CD14-positive monocyte (primary cell): ENCODE measurements at regions not wholly inside any gene's neighbourhood (a gene's known extent, or its start where the extent isn't known, plus 50 kb on each side); places are given as distances from the start of the nearest gene placed in this dataset.

Experiments used
- DNase-seq, 3 donors: peaks; one replicate each; pipeline ENCODE4 v3.0.0-alpha.2; 2011 to 2022
- H2AFZ ChIP-seq: 2 replicates; pipeline ENCODE4 v1.6.0; 2012; ENCODE audit warnings: mild to moderate bottlenecking, low read depth, low read length, inconsistent platforms; ENCODE audit not compliant: insufficient read depth, poor library complexity, severe bottlenecking
- H3K27ac ChIP-seq, 2 donors: 1 replicate in 1 of 2; 2 replicates in 1 of 2; pipeline ENCODE4 v1.5.1; 2012 to 2013; ENCODE audit warnings: low read length in 2 of 2, control low read depth in 1 of 2, inconsistent platforms in 1 of 2, low read depth in 1 of 2, mild to moderate bottlenecking in 1 of 2
- H3K27me3 ChIP-seq, 2 donors: one replicate each; pipeline versions ENCODE4 v1.6.0 to v1.6.1; 2011 to 2013; ENCODE audit warnings: low read length in 2 of 2; ENCODE audit not compliant: control insufficient read depth in 2 of 2, insufficient read depth in 2 of 2
- H3K36me3 ChIP-seq, 2 donors: replicated peaks in 1 of 2; 1 replicate in 1 of 2; 2 replicates in 1 of 2; pipeline versions ENCODE4 v1.5.1 to v1.6.1; 2012 to 2013; ENCODE audit warnings: low read length in 2 of 2, control low read depth in 1 of 2, inconsistent platforms in 1 of 2, mild to moderate bottlenecking in 1 of 2; ENCODE audit not compliant: insufficient read depth in 2 of 2, control insufficient read depth in 1 of 2
- H3K4me1 ChIP-seq, 2 donors: 1 replicate in 1 of 2; 2 replicates in 1 of 2; pipeline versions ENCODE4 v1.5.1 to v1.6.1; 2012 to 2013; ENCODE audit warnings: low read length in 2 of 2, control low read depth in 1 of 2, inconsistent platforms in 1 of 2, mild to moderate bottlenecking in 1 of 2, moderate library complexity in 1 of 2; ENCODE audit not compliant: insufficient read depth in 2 of 2, control insufficient read depth in 1 of 2
- H3K4me2 ChIP-seq: replicated peaks from 2 replicates; pipeline ENCODE3; 2012; ENCODE audit warnings: low read length, moderate library complexity, mild to moderate bottlenecking; ENCODE audit not compliant: poor library complexity, severe bottlenecking; ENCODE audit errors: extremely low read depth
- H3K4me3 ChIP-seq, 3 experiments: fragments of 200-600 bp in 1 of 3; sonication (generic) in 1 of 3; replicated peaks in 1 of 3; 1 replicate in 2 of 3; 2 replicates in 1 of 3; pipeline ENCODE4 v1.5.1; 2011 to 2013; ENCODE audit warnings: low read length in 3 of 3, mild to moderate bottlenecking in 3 of 3, control low read depth in 2 of 3, low read depth in 2 of 3, inconsistent platforms in 1 of 3, moderate library complexity in 1 of 3
- H3K79me2 ChIP-seq: 2 replicates; pipeline ENCODE4 v1.6.0; 2012; ENCODE audit warnings: mild to moderate bottlenecking, control low read depth, inconsistent platforms, low read length, moderate library complexity; ENCODE audit not compliant: insufficient read depth
- H3K9ac ChIP-seq: 2 replicates; pipeline ENCODE4 v1.6.0; 2017; ENCODE audit warnings: low read length, mild to moderate bottlenecking; ENCODE audit not compliant: insufficient read depth, poor library complexity, severe bottlenecking
- H3K9me3 ChIP-seq, 2 donors: replicated peaks in 1 of 2; 1 replicate in 1 of 2; 2 replicates in 1 of 2; pipeline versions ENCODE4 v1.5.1 to v1.6.1; 2012 to 2013; ENCODE audit warnings: low read length in 2 of 2, control low read depth in 1 of 2; ENCODE audit not compliant: control insufficient read depth in 1 of 2, insufficient read depth in 1 of 2
- H4K20me1 ChIP-seq: 2 replicates; pipeline ENCODE4 v1.6.0; 2012; ENCODE audit warnings: mild to moderate bottlenecking, low read length, control low read depth, moderate library complexity; ENCODE audit not compliant: insufficient read depth
- H3K27ac Mint-ChIP-seq, 7 donors: one replicate each; pipeline ENCODE4 v1.8.0; 2020; ENCODE audit warnings: mild to moderate bottlenecking in 7 of 7, mixed read lengths in 7 of 7, moderate library complexity in 6 of 7, inconsistent platforms in 2 of 7
- H3K27me3 Mint-ChIP-seq, 3 donors: one replicate each; pipeline ENCODE4 v1.8.0; 2021 to 2022; ENCODE audit warnings: low read depth in 3 of 3, mild to moderate bottlenecking in 3 of 3, mixed read lengths in 3 of 3, moderate library complexity in 3 of 3, inconsistent platforms in 1 of 3
- H3K36me3 Mint-ChIP-seq, 2 donors: one replicate each; pipeline ENCODE4 v1.8.0; 2020; ENCODE audit warnings: mixed read lengths in 2 of 2, inconsistent platforms in 1 of 2, mild to moderate bottlenecking in 1 of 2
- H3K4me1 Mint-ChIP-seq: one replicate; pipeline ENCODE4 v1.8.0; 2020; ENCODE audit warnings: mild to moderate bottlenecking, mixed read lengths
- H3K4me3 Mint-ChIP-seq, 2 donors: one replicate each; pipeline ENCODE4 v1.8.0; 2020; ENCODE audit warnings: mild to moderate bottlenecking in 2 of 2, mixed read lengths in 2 of 2, moderate library complexity in 1 of 2
- H3K9me3 Mint-ChIP-seq, 7 donors: one replicate each; pipeline ENCODE4 v1.8.0; 2020 to 2022; ENCODE audit warnings: mixed read lengths in 7 of 7, mild to moderate bottlenecking in 6 of 7, moderate library complexity in 6 of 7, inconsistent platforms in 2 of 7
- CTCF ChIP-seq: fragments of 200-600 bp; IDR thresholded peaks from one replicate; pipeline ENCODE4 v1.8.0; 2022; ENCODE audit warnings: antibody characterized with exemption, mild to moderate bottlenecking
- WGBS: methylation state at CpG from one replicate; pipeline ENCODE4 v1.1.5; 2013; ENCODE audit warnings: missing lambda C conversion rate; ENCODE audit not compliant: insufficient coverage; 5-methylcytosine and 5-hydroxymethylcytosine counted together
- intact Hi-C, 2 donors: fragments of 100-400 bp; cut with micrococcal nuclease; formaldehyde crosslinking; loops; one replicate each; pipeline versions ENCODE4 v1.15.0 to v1.15.1; 2023

- H2AFZ ChIP-seq, result no peak overlapping the region
- peaks cover 37 to 43% of the 10 kb centered on the region in 2 donors for H3K36me3 Mint-ChIP-seq
Observed at GRCh38 chr13:50724913-50725312, 118.6 kb downstream of the DLEU7 start.

DNA sequence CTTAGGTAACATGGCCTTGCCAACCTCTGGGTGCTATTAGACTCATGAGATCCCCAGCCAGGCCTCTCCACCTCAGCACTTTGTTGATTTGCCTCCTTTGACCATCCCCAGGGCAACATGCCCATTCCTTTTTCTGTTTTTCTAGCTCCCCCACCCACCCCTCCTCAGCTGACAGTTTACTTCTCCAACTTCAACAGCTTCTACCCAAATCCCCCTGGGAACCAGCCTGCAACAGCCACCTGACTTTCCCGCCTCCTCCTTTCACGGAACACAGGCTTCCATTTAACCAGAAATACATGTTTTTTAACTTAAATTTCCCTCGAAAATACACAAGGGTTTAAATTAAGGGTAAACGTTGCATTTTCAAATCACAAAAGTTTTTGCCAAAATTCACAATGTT is 117.3 kb downstream of the DLEU7 start:
- no peak overlapping the region for H3K4me3 Mint-ChIP-seq
- intact Hi-C loops, result no loop called here
- H3K9ac ChIP-seq, result no peak overlapping the region

More at GRCh38 chr13:50724913-50725312, 118.6 kb downstream of the DLEU7 start:
- Mint-ChIP-seq H3K4me1 (peaks cover 25% of the 10 kb centered on the region), H3K4me3 (no peak overlapping the region), H3K9me3 (peaks cover 2 to 8% (median 6%) of the 10 kb centered on the region in 7 donors), H3K27ac (peak overlapping the region in 1 of 7 donors; percentile 42), H3K27me3 (no peaks in the 10 kb centered on the region)
- H3K79me2 ChIP-seq, result no peaks in the 10 kb centered on the region
- H3K9me3 ChIP-seq, result no peaks in the 10 kb centered on the region
- intact Hi-C loops, result no loop called here
- H3K9ac ChIP-seq, result no peak overlapping the region
- H3K27me3 ChIP-seq, result no peaks in the 10 kb centered on the region
- H3K4me2 ChIP-seq, result no peak overlapping the region
- H3K4me1 ChIP-seq, result peaks cover 14 to 16% of the 10 kb centered on the region in 2 donors
- no peak for DNase-seq
- H3K27ac ChIP-seq, result no peak overlapping the region
- TF ChIP-seq CTCF, result no peak
- no peaks in the 10 kb centered on the region for H3K36me3 ChIP-seq
- 100% methylated on average over 3 of the region's 5 CpGs for WGBS
- H3K4me3 ChIP-seq, result no peak overlapping the region
- no peaks in the 10 kb centered on the region for H4K20me1 ChIP-seq

More for the DNA sequence above, 117.3 kb downstream of the DLEU7 start:
- no peak for TF ChIP-seq CTCF
- Mint-ChIP-seq H3K27ac (peak overlapping the region in 1 of 7 donors; percentile 42), H3K9me3 (peaks cover 5 to 18% (median 11%) of the 10 kb centered on the region in 7 donors), H3K27me3 (no peaks in the 10 kb centered on the region), H3K4me1 (peaks cover 12% of the 10 kb centered on the region), H3K36me3 (peaks cover 38 to 43% of the 10 kb centered on the region in 2 donors)
- Histone ChIP-seq H3K4me3 (no peak overlapping the region), H3K27me3 (no peaks in the 10 kb centered on the region), H3K4me1 (peaks cover 10 to 11% of the 10 kb centered on the region in 2 donors), H3K79me2 (no peaks in the 10 kb centered on the region), H4K20me1 (no peaks in the 10 kb centered on the region), H2AFZ (no peak overlapping the region), H3K4me2 (no peak overlapping the region), H3K9me3 (peaks cover 3 to 6% of the 10 kb centered on the region in 2 donors), H3K36me3 (no peaks in the 10 kb centered on the region), H3K27ac (no peak overlapping the region)
- DNase-seq, result no peak
- WGBS, result no CpG with 5 or more reads among the region's 4 CpGs
